ENCODE measurements at regions not wholly inside any gene's neighbourhood (a gene's known extent, or its start where the extent isn't known, plus 50 kb on each side); places are given as distances from the start of the nearest gene placed in this dataset.

- H3K9me3 ChIP-seq: no peaks in the 10 kb centered on the region
- no peaks in the 10 kb centered on the region for H3K4me1 ChIP-seq
- WGBS: 78% methylated on average over 8 of the region's 8 CpGs
- TF ChIP-seq EP300 (IDR thresholded peaks at IDR 0.05) (no peak), CTCF (IDR thresholded peaks at IDR 0.05) (no peak), POLR2A (IDR thresholded peaks at IDR 0.05; ENCODE audit: low read depth) (no peak), POLR2AphosphoS5 (IDR thresholded peaks at IDR 0.05) (no peak)
- intact Hi-C loops (cut with DNase I): no loop called here
- no peak overlapping the region for H3K27ac ChIP-seq (replicated peaks in 1 of 4)
- peaks cover 0 to 10% (median 0%) of the 10 kb centered on the region in 4 donors for H3K27me3 ChIP-seq
- H3K36me3 ChIP-seq: no peaks in the 10 kb centered on the region
- no peak for DNase-seq (ENCODE audit: extremely low spot score)
- H3K4me3 ChIP-seq: no peak overlapping the region
These were observed 72.5 kb upstream of the TAF11L2 start for GRCh38 chr5:17425385-17426070.

DNA sequence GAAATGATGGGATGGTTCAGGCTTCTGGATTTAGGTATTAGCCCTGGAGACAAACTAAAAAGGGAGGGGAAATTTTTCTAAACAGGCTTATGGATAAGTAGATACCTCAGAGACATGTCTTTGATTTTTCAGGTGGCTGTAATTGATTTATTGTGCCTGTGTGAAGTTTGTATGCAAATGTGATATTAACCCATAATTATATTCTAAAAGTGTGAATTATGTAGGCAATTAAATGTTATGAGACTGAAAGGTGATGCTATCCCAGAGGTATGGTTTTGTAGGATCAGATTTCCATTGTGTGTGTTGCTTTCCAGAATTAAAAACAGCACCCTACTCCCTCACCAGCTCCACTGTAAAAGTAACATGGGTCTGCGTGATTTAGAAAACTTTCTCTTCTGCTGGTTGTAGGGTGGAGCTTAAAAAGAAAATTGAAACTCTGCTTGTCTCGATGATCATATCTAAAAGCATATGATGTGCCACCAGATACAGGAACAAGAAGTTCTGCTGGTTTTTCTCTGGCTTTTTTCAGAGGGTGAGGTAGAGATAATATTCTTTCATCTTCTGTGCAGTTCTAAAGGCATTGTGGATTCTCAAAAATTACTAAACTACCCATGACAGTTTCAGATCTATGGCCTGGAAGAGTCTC, 71.8 kb upstream of the TAF11L2 start:
- TF ChIP-seq POLR2A (IDR thresholded peaks at IDR 0.05; ENCODE audit: low read depth): no peak
- 61% methylated on average over 2 of the region's 2 CpGs for WGBS
- DNase-seq (ENCODE audit: extremely low spot score): no peak
- Histone ChIP-seq H3K27ac (replicated peaks in 1 of 4) (no peak overlapping the region), H3K36me3 (no peaks in the 10 kb centered on the region), H3K4me3 (no peak overlapping the region), H3K4me1 (no peaks in the 10 kb centered on the region), H3K27me3 (peaks cover 0 to 10% (median 0%) of the 10 kb centered on the region in 4 donors), H3K9me3 (no peaks in the 10 kb centered on the region)
- intact Hi-C loops (cut with DNase I): no loop called here

DNA sequence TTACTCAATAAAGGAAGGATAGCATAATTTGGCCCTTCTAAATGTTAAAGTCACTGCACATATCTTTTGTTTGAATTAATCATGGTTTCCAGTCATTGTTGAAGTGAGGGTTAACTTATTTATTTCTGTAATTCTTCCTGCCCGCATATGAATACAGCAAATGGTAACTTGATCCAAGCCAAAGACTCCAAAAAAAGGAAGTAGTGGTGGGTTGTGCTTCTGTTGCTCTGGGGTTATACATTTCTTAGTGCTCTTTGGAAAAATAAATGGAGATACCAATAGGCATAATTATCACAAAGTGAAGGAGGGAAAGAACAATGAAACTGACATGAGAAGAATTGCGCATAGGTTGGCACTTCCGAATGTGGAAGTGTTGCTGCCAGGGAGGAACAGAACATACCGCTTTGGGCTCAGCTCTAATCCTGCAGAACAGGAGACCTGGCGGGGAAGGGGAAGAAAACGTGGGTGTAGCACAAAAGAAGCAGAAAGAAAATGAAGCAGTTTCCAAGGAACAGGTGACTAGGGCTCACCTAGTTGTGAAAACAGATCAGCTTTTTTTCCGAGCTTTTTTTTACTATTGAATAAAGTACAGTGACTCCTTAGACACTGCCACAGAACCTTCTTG, 69.7 kb upstream of the TAF11L2 start:
- no peaks in the 10 kb centered on the region for H3K4me1 ChIP-seq
- no peak overlapping the region for H3K4me3 ChIP-seq
- intact Hi-C loops (cut with DNase I): no loop called here
- no peak overlapping the region for H3K27ac ChIP-seq (replicated peaks in 1 of 4)
- no peak for TF ChIP-seq EP300 (IDR thresholded peaks at IDR 0.05)
- no peak for TF ChIP-seq POLR2A (IDR thresholded peaks at IDR 0.05; ENCODE audit: low read depth)
- no peak for TF ChIP-seq POLR2AphosphoS5 (IDR thresholded peaks at IDR 0.05)
- TF ChIP-seq CTCF (IDR thresholded peaks at IDR 0.05): no peak
- no peak for DNase-seq (ENCODE audit: extremely low spot score)
- 71% methylated on average over 7 of the region's 7 CpGs for WGBS
- no peaks in the 10 kb centered on the region for H3K36me3 ChIP-seq
- H3K9me3 ChIP-seq: no peaks in the 10 kb centered on the region
- H3K27me3 ChIP-seq: peaks cover 0 to 10% (median 0%) of the 10 kb centered on the region in 4 donors

GRCh38 chr5:17429353-17429752, 68.7 kb upstream of the TAF11L2 start:
- Histone ChIP-seq H3K4me1 (no peaks in the 10 kb centered on the region), H3K27ac (replicated peaks in 1 of 4) (no peak overlapping the region), H3K36me3 (no peaks in the 10 kb centered on the region), H3K4me3 (no peak overlapping the region), H3K27me3 (peaks cover 0 to 10% (median 0%) of the 10 kb centered on the region in 4 donors), H3K9me3 (no peaks in the 10 kb centered on the region)
- WGBS: 84% methylated on average over 4 of the region's 4 CpGs
- intact Hi-C loops (cut with DNase I): no loop called here
- DNase-seq (ENCODE audit: extremely low spot score): no peak
- TF ChIP-seq CTCF (IDR thresholded peaks at IDR 0.05): no peak
- no peak for TF ChIP-seq POLR2AphosphoS5 (IDR thresholded peaks at IDR 0.05)
- no peak for TF ChIP-seq EP300 (IDR thresholded peaks at IDR 0.05)
- TF ChIP-seq POLR2A (IDR thresholded peaks at IDR 0.05; ENCODE audit: low read depth): no peak

- no peak overlapping the region for H3K27ac ChIP-seq (replicated peaks in 1 of 4)
- DNase-seq (ENCODE audit: extremely low spot score): no peak
- H3K9me3 ChIP-seq: no peaks in the 10 kb centered on the region
- WGBS: 90% methylated on average over 4 of the region's 5 CpGs
- no peaks in the 10 kb centered on the region for H3K36me3 ChIP-seq
- H3K4me1 ChIP-seq: no peaks in the 10 kb centered on the region
- TF ChIP-seq POLR2A (IDR thresholded peaks at IDR 0.05; ENCODE audit: low read depth): no peak
- TF ChIP-seq CTCF (IDR thresholded peaks at IDR 0.05): no peak
- TF ChIP-seq EP300 (IDR thresholded peaks at IDR 0.05): no peak
- TF ChIP-seq POLR2AphosphoS5 (IDR thresholded peaks at IDR 0.05): no peak
- peaks cover 0 to 6% (median 0%) of the 10 kb centered on the region in 4 donors for H3K27me3 ChIP-seq
- intact Hi-C loops (cut with DNase I): no loop called here
- H3K4me3 ChIP-seq: no peak overlapping the region
These were observed 67.8 kb upstream of the TAF11L2 start for GRCh38 chr5:17430241-17430640.
